ENCODE measurements at regions not wholly inside any gene's neighbourhood (a gene's known extent, or its start where the extent isn't known, plus 50 kb on each side); places are given as distances from the start of the nearest gene placed in this dataset.

DNA sequence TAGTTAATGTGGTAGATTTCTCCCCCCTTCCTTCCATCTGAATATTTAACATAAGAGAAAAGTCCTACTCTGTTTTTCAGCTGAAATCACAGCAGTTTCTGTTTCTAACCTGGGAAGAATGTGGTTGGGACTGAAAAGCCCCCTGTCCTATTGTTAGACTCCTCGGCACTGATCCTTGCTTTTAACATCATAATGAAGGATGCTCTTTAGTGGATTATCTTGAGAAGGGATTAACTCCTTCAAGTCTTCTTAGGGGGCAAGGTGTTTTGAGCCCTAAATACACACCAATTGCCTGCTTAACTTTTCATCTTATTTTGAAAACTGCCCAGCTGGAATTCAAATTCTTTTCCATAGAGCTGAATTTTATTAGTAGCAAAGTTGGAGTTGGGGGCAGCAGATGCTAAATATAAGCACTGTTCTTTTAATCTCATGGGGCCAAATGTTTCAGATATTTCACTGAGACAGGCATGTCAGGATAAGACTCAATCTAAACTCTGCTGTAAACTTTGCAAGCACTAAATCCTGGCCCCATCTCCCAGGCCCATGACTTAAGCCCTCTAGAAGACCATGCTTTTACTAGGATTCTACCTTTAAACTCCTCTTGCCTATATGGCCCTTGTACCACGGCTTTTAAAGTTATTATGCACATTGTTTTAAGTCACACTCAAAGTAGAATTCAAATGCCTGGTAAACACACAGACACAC lies 243.2 kb upstream of the NR2F2 start:
- TF ChIP-seq CTCF (IDR thresholded peaks at IDR 0.05) (no peak), SP1 (CRISPR knock-in tag; conservative IDR thresholded peaks at IDR 0.05) (no peak), HMGXB4 (CRISPR knock-in tag; IDR thresholded peaks at IDR 0.05) (no peak)
- TF ChIP-seq, protein P1, sequence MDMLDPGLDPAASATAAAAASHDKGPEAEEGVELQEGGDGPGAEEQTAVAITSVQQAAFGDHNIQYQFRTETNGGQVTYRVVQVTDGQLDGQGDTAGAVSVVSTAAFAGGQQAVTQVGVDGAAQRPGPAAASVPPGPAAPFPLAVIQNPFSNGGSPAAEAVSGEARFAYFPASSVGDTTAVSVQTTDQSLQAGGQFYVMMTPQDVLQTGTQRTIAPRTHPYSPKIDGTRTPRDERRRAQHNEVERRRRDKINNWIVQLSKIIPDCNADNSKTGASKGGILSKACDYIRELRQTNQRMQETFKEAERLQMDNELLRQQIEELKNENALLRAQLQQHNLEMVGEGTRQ (CRISPR knock-in tag; IDR thresholded peaks at IDR 0.05) = no peak
- TF ChIP-seq, protein P2, sequence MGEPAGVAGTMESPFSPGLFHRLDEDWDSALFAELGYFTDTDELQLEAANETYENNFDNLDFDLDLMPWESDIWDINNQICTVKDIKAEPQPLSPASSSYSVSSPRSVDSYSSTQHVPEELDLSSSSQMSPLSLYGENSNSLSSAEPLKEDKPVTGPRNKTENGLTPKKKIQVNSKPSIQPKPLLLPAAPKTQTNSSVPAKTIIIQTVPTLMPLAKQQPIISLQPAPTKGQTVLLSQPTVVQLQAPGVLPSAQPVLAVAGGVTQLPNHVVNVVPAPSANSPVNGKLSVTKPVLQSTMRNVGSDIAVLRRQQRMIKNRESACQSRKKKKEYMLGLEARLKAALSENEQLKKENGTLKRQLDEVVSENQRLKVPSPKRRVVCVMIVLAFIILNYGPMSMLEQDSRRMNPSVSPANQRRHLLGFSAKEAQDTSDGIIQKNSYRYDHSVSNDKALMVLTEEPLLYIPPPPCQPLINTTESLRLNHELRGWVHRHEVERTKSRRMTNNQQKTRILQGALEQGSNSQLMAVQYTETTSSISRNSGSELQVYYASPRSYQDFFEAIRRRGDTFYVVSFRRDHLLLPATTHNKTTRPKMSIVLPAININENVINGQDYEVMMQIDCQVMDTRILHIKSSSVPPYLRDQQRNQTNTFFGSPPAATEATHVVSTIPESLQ (CRISPR knock-in tag; IDR thresholded peaks at IDR 0.05) = no peak
- TF ChIP-seq, protein P3, sequence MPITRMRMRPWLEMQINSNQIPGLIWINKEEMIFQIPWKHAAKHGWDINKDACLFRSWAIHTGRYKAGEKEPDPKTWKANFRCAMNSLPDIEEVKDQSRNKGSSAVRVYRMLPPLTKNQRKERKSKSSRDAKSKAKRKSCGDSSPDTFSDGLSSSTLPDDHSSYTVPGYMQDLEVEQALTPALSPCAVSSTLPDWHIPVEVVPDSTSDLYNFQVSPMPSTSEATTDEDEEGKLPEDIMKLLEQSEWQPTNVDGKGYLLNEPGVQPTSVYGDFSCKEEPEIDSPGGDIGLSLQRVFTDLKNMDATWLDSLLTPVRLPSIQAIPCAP (CRISPR knock-in tag; IDR thresholded peaks at IDR 0.05) = no peak
